Astrocyte of the hippocampus (primary cell): ENCODE measurements at regions not wholly inside any gene's neighbourhood (a gene's known extent, or its start where the extent isn't known, plus 50 kb on each side); places are given as distances from the start of the nearest gene placed in this dataset.

ENCODE experiments used
- DNase-seq: peaks from one replicate; pipeline ENCODE4 v3.0.0; 2011; ENCODE audit warnings: low read depth, low spot score

DNA sequence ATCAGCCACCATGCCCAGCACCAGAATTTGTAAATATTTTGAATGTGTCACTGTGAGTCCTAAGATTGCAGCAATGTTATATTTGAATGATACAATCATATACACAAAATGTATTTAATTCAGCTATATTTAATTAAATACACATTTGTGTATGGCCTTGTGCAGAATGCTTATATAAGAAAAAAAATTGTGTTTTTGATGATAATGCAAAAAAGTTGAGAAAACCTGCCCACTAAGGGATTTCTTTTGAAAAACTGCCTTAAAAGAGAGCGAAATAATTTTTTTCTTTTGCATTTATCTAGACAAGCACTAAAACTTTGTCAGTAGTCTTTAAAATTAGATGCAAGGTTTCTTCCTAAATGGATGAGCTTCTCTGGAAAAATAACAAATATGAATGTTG is 68.1 kb upstream of the OTUD4 start:
- no peak for DNase-seq

DNA sequence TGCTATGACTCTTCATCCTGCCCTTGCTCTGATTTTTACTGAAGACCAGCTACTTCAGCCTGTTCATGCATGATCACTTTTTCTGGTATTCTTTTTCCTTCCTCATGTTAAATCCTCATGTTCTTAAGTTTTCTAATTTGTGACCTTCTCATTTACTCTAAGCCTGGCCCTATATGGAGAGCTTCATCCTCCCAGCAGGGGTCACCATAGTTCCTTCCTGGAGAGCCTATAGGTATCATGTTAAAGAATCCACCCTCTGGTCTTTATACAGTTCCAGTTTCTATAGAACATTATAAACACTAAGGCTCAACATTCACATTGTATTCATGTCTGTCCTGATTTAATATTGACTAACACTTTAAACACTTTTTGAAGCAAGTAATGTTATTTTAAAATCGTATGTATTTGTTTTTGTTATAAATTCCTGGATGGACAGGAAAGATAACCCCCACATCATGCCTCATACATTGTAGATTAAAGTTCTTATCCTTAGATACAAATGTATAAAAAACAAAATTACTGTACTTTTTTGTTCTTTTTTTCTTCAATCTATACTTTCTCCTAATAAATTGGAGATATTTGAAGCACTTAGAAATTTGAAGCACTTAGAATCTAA is 53.8 kb upstream of the OTUD4 start:
- DNase-seq, result peak; percentile 71

DNA sequence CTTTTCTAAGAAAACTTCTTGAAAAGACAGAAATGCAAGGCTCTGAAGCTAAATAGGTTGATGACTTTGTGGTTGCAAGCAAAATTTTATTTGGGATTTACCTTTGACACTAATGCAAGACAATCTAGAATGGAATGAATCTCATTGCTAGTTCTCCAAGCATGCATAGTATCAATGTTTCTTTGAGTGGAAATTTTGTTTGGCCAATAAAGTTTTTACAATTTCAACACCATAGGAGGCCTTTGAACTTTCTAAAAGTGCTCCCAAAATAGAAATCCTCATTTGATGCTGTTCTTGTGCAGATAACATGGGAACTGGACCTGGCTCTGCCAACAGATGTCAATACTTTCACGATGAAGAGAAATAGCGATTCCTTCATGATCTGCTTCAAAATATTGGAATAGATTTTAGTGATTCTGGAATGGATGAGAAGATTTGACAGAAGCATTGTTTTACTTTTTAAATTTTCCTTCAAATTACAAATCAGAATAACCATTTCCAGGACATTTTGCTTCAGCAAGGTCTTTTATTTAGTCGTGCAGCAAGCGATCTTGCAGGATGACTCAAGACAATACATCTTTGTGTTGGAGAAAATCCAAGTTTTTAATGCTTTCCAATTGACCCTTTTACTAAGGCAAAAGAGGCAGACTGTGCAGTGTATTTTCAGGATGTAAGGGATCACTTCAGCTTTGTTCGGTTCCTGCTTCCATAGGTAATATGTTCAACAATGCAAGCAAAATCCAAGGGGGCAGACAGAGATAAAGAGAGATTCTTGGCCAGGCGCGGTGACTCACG is 51.7 kb upstream of the OTUD4 start:
- DNase-seq, result peak; percentile 40

DNA sequence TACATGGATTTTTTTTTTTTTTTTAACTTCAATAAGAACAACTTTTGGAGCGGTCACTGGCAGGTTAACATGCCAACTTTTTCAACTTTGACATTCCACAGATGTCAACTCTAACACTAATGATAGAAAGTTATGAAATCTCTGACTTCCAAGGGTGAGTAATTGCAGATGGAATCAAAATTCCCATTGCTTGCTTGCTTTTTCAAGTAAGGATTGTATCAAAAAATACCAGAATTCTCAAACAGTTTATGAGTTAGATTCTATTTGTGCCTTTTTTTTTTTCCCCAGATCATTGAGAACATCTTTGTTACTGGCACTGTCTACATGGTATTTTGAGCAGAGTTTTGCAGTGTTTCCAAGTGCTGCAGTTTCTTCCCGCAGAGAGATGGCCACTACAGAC is 50.3 kb upstream of the OTUD4 start:
- DNase-seq, result no peak
